ENCODE measurements at regions not wholly inside any gene's neighbourhood (a gene's known extent, or its start where the extent isn't known, plus 50 kb on each side); places are given as distances from the start of the nearest gene placed in this dataset.
"Not testable (repeated sequence)": the region's sequence is repeated elsewhere in the genome, so short reads cannot be mapped to it uniquely, and the experiment has no call there.

DNA sequence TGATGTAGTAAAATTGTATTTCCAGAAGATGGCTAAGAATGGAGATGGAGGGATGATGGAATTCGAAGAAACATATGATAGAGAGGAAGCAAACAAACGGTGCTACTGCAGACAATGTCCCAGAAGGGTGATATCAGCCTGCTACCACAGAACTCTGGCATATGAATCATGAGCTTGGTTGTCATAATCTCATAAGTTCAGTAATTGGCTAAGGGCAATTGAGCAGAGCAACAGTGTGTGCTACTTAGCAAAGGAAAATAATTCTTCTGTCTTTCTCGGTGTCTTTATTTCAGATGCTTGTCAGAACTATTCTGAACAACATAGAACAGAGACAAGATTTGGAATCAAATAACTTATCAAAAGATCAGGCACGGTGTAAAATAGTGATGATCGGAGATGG, 407.3 kb downstream of the GBE1 start:
- DNase-seq = no peak

DNA sequence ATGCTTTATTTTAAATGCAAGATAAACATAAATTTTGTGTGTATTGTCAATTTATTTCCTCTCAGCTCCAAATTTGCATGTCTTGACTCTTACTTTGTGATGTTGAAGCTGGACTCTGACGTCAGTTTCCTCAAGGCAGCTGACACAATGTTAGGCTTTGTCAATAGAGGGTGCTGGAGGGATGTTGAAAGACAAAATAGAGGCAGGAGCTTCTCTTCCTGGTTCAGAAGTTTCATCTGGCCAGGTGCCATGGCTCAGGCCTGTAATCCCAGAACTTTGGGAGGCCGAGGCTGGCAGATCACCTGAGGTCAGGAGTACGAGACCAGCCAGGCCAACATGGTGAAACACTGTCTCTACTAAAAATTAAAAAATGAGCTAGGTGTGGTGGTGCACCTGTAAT, 408.6 kb downstream of the GBE1 start:
- no peak for DNase-seq

DNA sequence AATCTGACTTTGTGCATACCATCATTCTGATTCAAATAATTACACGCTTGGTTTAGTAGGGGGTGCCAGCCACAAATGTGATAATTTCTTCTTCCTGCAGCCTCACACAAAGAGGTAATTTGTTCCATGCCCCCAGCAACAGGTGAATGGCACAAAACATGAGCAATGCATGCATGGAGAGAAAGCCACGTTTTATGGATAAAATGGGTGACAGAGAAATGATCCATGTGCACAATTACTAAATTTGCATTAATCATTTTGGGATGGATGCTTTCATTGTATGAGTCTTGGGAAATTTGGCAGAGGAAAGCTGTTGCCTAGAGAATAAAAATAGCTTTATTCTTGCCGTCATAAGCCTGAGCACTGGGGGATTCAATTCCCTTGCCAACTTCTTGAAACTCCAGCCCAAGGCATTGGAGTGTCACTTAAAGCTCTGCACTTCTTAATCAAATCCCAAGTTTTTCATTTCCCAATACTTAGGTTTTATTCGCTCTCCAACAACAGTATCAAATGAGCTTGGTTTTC, 411.6 kb downstream of the GBE1 start:
- DNase-seq = no peak

DNA sequence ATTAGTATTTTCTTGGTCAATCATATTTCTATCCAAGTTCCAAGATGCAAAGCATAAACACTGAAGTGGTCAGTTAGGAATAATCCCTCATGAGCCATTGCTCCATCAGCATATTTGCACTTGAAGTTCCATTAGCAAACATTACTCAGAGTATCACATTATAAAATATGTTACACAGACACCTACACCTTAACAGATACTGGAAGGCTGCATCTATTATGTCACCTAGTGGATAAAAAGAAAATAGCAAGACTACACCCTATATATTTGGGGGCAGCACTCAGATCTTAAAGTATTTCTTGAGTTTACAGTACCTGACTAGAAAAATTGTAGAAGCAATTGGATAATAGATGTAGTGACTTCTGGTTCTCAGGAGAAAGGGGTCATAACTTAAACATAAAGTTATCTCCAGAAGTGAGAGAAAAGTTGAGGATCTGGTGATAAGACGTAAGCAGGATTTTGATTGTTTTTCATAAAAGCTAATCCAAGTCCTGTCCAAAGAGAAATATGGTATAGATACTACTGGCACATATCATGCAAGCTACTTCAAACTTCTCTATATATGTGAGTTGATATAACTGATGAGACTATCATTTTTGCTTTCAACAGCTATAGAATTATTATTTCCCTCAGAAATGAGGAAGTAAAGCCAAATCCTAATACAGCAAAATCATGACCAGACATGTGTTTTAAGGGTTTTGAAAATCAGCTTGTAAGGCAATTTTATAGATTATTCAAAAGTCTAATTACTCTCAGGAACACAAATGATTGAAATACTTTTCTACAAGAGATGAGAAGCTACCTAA, 422.2 kb downstream of the GBE1 start:
- DNase-seq = no peak

DNA sequence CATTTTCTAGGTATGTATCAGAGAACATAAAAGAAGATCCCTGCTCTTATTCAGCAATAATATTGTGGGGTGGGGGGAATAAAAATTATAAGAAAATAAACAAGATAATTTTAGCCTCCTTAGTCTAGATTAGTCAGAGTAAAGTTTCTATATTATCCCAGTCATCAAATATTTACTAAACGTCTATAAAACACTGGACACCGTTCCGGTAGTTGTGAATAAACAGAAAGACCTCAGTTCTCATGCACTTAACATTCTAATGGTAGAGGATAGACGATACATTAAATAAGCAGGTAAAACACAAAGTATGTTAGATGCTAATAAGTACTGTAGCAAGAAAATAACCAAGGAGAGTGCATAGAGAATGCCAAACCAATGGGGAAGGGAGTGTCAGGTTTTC, 425.0 kb downstream of the GBE1 start:
- no peak for DNase-seq

DNA sequence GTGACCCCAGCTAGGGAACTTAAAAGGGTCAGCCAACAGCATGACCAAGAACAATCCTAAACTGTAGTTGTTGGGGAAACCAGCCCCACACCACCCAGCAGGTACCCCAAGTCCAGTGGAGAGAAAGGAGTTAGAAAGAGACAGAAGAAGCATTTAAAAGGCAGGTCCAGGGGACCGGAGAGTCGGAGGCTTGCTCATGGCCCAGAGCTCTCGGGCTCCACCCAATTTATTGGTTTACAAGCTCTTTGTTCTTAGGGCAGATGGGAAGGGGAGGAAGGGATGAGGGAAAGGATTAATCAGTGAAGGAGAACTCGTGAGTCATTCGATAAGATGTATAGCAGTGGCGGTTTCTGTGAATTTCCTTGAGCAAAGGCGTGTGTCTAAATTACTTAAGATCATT, 431.6 kb downstream of the GBE1 start:
- not testable (repeated sequence) for DNase-seq

DNA sequence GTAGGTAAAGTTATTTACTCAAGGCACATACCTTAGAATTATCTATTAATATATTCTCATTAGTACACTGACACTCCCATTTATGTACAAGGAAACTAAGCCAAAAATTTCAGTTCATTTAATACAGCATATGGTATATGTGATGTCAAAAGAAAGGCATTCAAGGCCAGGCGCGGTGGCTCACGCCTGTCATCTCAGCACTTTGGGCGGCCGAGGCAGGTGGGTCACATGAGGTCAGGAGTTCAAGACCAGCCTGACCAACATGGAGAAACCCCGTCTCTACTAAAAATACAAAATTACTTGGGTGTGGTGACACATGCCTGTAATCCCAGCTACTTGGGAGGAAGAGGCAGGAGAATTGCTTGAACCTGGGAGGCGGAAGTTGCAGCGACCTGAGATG, 435.2 kb downstream of the GBE1 start:
- DNase-seq = no peak

DNA sequence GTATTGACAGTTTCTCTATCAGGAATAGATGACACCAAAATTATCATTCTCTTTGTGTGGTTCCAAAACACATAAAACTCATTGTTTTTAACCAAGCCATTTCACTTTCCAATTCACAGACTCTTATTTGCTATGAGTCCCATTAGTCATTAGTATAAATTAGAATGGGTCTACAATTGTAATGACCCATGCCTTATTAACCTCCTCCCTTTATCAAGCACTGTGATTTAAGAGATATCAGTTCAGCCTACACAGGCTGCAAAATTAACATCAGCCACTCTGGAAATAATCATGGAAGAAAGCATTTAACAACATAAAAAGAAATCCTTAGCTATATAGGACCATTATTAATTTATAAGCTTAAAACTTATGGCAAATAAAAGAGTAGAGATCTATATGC, 440.6 kb downstream of the GBE1 start:
- DNase-seq = no peak

DNA sequence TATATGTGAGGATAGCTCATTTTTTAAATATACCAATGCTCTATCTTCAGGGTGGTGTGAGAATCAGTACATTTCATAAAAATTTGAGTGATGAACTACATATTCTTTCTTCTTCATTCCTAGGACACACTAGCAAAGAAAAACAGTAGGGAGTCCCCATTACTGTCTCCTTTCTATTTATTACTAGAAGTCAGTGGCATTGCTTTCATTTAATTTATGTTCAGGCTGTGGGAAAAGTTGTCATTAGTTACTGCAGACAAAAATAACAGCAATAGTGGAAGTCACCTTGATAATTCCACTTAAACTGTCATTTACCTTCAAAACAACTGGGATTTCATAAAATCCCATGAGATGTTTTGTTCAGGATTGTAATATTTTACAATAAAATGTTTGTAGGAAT, 446.4 kb downstream of the GBE1 start:
- no peak for DNase-seq

DNA sequence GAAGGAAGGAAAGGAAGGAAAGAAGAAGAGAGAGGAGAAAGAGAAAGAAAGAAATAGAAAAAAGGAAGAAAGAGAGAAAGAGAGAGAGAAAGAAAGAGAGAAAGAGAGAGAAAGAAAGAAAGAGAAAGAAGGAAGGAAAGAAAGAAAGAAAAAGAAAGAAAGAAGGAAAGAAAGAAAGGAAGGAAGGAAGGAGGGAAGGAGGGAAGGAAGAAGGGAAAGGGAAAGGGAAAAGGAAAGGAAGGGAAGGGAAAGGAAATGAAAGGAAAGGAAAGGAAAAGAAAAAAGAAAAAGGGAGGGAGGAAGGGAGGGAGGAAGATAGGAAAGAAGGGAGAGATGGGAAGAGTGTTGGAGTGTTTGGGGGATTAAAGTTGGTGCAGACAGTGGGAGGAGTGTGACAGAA, 450.1 kb downstream of the GBE1 start:
- no peak for DNase-seq

DNA sequence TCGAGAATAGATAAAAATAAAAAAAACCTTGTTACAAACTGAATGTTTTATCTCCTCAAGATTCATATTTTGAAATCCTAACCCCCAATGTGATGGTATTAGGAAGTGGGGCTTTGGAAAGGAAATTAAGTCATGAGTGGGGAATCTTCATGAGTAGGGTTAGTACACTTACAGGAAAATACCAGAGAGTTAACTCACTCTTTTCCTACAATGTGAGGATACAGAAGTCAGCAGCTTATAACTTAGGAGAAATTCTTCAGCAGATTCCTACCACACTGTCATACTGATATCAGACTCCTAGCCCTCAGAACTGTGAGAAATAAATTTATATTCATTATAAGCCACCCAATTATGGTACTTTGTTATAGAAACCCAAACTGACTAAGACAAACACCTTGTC, 453.1 kb downstream of the GBE1 start:
- DNase-seq = no peak

DNA sequence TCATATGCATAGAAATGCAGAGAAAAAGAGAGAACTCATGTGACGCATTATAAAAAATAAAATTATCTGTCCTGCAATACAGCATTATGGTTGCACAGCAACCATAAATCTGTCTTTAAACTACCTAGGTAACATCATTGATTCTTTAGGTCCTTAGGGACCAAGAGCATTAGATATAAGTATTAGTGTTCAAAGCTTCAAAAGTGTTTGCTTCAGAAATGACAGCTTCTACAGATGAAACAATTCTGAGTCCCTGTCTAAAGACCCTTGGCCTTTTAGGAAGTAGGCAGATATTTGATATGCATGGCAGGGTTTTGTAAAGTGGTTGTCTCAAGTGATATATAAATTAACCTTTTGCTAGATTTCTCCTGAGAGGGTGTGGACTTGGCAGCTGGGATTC, 454.2 kb downstream of the GBE1 start:
- DNase-seq = no peak

DNA sequence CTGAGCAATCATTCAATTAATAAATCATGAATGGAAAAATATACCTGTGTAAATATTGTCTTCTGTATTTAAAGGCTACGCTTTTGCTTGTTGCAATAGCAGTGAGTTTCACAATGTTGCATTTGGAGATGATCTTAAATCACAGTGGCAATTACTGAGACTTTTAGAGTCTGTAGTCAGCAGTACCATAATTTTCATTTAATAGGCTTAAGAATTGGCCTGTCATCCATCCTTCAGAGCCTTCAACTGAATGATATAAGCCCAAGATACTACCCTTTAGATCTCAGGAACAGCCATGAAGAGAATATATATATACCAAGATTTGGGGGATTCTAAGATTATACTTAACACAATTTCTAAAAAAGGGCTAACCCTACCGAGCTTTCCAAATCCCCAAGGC, 458.1 kb downstream of the GBE1 start:
- DNase-seq = no peak

DNA sequence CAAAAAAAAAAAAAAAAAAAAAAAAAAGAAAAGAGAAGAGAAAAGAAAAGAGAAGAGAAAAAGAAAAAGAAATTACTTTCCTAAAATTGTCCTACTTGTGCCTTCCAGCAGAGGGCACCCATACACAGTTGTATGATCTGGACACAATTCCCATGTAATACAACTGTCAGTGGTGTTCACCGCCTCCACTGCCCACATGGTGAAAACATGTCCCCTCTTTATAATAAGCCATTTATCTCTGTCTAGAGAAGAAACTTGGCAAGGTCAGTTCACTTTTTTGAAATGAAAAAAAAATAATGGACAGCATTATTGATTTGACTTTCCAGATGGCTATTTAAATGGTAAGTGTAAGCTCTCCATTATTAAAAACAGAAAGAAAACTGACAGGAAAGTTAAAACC, 459.4 kb downstream of the GBE1 start:
- no peak for DNase-seq

DNA sequence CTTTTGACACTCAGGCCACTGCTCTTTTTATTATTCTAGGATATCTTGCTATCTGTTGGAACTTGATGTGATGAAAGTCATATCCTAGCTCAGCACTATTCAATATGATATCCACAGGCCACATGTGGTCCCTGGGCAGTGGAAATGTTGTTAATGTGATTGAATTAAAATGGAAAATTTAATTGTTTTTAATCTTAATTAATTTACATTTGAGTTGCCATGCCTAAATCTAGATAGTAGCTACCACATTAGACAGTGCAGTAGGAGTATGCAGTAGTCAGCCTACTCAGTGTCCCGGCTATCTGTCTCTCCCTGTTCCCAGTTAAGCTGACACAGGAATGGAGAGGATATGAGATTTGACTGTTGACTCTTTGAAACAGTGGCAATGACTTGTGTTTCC, 460.2 kb downstream of the GBE1 start:
- DNase-seq = no peak

DNA sequence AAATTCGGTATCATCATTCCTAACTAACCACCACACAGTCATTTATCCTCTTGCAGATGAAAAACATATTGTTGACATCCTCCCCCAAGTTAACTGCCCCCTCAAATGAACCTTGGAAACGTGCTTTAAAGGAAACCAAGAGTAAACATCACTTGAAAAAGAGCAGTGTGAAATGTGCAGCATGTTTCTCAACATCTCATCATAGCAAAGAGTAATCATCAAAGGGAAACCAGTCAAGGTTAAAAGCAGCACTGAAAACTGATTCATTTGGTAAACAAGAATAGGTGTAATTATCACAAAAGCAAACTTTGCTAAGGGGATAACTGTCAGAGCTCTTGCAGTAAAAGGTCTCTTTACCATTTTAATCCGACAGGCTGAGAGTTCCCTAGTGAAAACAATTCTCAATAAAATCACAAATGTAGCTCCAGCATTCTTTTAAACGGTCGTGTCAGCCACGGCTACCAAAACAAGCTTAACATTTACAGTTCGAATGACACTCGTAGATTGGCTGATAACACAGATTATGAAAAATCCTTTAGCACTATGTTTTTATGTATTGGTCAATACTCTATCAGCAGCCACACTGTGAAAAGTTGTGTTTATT, 461.0 kb downstream of the GBE1 start:
- peak; percentile 15 for DNase-seq

DNA sequence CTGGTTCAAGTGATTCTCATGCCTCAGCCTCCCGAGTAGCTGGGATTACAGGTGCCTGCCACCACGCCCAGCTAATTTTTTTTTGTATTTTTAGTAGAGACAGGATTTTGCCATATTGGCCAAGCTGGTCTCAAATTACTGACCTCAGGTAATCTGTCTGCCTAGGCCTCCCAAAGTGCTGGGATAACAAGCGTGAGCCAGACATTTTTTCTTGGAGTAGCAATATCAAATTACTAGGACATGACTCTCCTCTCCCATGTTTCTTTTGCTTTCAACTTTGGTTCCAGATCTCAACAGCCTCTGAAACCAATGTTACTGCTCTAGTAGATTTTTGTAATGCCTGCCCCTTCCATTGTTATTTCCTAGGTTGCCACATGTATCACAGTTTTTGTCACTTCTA, 462.0 kb downstream of the GBE1 start:
- no peak for DNase-seq

DNA sequence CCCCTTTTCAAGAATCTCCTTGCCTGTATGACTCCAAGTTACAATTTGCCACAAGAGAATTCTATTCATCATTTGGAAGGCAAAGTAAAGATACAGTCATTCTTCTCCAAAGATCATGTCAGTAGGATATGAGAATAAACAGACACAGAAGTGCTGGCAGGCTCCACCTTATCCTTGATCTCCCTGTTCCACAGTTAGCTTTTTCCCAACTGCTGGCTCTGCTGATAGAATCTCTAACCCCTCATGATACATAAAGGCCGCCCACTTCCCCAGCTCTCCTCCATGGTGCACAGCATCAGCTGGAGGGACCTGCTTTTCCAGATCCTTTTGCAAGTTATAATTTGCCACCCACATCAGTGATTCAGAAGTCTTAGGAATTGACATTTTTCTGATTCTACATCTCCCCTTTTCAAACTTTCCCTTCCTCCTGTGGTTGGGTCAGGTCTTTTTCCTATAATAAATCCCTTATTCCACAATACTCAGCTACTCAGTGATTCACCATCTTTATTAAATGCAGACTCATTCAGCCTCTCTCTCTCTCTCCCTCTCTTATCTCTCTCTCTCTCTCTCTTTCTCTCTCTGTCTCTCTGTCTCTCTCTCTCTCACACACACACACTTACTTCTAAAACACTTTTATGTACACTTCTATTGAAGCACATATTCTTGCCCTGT, 465.4 kb downstream of the GBE1 start:
- DNase-seq = no peak

DNA sequence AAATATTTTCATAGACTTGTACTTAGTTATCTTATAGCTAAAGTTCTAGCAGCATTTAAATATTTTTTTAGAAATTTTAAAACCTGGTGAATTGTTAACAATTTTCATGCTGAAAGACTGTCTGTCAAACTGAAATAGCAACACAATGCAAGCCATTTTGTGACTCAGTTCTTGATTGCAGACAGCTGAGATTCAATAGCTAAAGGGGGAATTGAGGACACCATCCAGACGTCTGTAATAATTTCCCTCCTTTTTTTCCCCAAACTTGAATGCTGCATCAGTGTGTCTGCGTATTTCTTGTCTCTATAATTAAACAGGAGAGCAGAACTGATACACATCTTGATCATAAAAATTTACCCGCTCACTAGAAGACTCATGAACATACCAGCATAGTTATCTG, 468.3 kb downstream of the GBE1 start:
- no peak for DNase-seq

DNA sequence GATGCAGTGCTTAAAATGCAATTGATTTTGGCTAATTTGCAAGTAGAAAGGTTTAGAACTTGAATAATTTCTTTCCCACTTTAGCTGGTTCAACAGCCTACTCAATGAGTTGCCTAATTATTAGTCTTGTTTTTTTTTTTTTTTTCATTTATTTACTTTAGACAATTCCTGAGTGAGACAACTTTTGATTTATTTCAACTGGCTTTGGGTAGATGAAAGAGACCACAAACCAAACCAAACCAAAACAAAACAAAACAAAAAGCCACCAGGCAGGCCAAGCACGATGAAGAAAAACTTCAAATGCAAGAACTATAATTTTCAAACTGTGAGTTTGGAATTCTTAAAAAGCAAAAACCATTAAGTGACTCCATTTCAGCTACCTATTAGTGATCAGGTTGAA, 469.9 kb downstream of the GBE1 start:
- no peak for DNase-seq

DNA sequence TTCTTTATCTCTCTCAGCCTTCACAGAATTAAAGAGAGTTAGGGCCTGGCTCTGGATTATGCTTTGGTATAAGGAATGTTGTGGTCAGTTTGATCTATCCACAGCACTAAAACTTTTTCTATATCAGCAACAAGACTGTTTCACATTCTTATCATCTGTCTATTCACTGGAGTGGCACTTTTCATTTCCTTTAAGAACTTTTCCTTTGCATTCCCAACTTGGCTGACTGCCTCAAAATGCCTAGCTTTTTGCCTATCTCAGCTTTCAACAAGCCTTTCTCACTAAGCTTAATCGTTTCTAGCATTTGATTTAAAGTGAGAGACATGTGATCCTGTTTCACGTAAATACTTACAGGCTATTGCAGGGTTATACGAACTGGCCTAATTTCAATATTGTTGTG, 471.8 kb downstream of the GBE1 start:
- no peak for DNase-seq

DNA sequence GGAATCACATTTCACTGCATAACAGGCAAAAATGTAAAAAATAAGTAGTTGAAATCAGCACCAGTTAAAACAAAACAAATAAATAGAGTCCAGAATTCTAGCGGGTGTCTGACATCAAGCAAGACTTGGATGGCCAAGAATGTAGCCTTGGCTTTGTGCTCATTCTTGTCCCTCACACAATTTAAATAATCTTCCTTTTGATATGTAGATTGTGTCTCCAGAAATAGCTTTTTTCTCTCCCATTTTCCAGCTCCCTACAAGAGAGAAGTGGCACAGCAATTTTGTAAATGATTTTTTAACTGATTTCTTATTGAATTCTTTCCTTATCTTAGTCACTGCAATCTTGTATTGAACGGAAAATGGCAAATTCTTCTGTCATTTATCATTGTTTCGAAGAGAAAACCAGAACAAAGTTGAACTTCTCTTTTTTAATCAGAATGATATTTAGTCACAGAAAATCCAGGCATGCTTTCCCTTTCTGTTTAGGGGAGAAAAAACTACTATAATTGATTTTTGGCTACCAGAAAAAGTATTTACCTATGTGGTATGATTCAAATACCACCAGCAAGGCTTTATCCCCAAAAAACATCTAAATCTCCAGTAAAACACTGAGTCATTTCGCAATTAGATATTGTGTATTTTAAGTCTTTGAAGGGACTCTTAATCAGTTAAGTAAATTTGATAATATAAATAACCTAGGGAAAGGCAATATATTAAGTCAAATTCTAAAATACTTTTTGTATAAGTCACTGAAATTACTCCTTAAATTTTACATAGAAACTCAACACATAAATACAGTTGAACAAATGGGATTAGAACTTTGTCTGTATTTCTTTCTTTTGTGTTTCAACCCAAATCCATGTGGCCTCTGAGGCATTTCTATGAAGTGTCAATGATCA, 481.7 kb downstream of the GBE1 start:
- no peak for DNase-seq

DNA sequence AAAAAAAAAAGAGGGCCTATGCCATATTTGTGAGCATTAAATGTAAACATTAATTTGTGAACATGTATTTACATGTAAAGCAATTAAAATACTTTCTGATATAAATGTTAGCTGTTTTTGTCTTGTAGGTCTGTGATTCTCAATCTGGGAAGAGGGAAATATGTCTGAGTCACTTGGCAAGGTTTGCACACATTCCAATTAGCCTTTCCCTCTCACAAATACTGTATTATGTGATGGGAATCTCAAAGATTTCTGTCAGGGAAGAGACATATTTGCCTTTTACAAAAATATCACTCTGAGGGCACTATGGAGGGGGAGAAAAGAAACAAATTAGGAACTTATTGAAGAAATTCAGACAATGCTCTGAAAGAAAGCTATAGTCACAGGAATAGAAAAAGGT, 483.6 kb downstream of the GBE1 start:
- DNase-seq = no peak

All from NCI-H1417 treated with DMSO at 0.1 percent for 48 hours (cell line).